ENCODE measurements at regions not wholly inside any gene's neighbourhood (a gene's known extent, or its start where the extent isn't known, plus 50 kb on each side); places are given as distances from the start of the nearest gene placed in this dataset.

DNA sequence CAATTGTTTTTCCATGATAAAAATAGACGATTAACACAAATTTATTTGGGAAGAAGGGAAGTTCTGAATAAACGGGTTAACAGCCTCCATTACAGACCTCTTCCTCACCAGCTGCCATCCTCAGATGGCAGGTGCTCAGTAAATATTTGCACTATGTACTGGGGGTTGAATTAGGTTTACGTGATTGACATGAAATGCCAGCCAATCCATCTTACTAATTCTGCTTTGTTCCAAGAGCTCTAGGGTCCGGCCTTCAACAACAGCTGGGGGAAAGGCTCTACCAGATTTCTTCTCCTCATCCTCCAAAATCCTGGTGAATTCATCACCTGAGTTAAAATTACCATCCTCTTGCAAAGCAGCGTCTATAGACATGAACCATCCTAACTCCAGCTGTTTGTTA, 104.6 kb downstream of the MTX3 start:
- TF ChIP-seq, protein P1, sequence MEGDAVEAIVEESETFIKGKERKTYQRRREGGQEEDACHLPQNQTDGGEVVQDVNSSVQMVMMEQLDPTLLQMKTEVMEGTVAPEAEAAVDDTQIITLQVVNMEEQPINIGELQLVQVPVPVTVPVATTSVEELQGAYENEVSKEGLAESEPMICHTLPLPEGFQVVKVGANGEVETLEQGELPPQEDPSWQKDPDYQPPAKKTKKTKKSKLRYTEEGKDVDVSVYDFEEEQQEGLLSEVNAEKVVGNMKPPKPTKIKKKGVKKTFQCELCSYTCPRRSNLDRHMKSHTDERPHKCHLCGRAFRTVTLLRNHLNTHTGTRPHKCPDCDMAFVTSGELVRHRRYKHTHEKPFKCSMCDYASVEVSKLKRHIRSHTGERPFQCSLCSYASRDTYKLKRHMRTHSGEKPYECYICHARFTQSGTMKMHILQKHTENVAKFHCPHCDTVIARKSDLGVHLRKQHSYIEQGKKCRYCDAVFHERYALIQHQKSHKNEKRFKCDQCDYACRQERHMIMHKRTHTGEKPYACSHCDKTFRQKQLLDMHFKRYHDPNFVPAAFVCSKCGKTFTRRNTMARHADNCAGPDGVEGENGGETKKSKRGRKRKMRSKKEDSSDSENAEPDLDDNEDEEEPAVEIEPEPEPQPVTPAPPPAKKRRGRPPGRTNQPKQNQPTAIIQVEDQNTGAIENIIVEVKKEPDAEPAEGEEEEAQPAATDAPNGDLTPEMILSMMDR (IDR thresholded peaks at IDR 0.05), result no peak
- no peak for TF ChIP-seq POLR2AphosphoS5 (IDR thresholded peaks at IDR 0.05; ENCODE audit: insufficient read depth in 1 of 2, low read depth in 1 of 2)

All from vagina (tissue), 2 donors.